GM23248 (cell line): ENCODE measurements at regions not wholly inside any gene's neighbourhood (a gene's known extent, or its start where the extent isn't known, plus 50 kb on each side); places are given as distances from the start of the nearest gene placed in this dataset.

Experiments used
- DNase-seq: peaks from one replicate; pipeline ENCODE4 v3.0.0-alpha.2; 2015
- H2AFZ ChIP-seq: fragments of 200-600 bp; sonication (generic); 2 replicates; pipeline ENCODE4 v1.6.1; 2016; ENCODE audit warnings: antibody characterized with exemption
- H3F3A ChIP-seq: fragments of 200-600 bp; sonication (generic); 2 replicates; pipeline ENCODE4 v1.6.1; 2016; ENCODE audit warnings: mild to moderate bottlenecking, antibody characterized with exemption, mixed run types; ENCODE audit not compliant: insufficient read depth
- H3K27ac ChIP-seq: fragments of 200-600 bp; sonication (generic); 2 replicates; pipeline ENCODE4 v1.5.1; 2016; ENCODE audit warnings: mild to moderate bottlenecking
- H3K27me3 ChIP-seq: fragments of 200-600 bp; sonication (generic); replicated peaks from 2 replicates; pipeline ENCODE4 v1.6.1; 2016; ENCODE audit warnings: mild to moderate bottlenecking; ENCODE audit not compliant: insufficient read depth
- H3K36me3 ChIP-seq: fragments of 200-600 bp; sonication (generic); 2 replicates; pipeline ENCODE4 v1.6.1; 2016; ENCODE audit warnings: low read depth, mild to moderate bottlenecking
- H3K4me1 ChIP-seq: fragments of 200-600 bp; sonication (generic); 2 replicates; pipeline ENCODE4 v1.6.1; 2016; ENCODE audit warnings: mild to moderate bottlenecking; ENCODE audit not compliant: insufficient read depth
- H3K4me2 ChIP-seq: fragments of 200-600 bp; sonication (generic); one replicate; pipeline ENCODE4 v1.6.1; 2016; ENCODE audit warnings: mild to moderate bottlenecking; ENCODE audit not compliant: unreplicated experiment
- H3K4me3 ChIP-seq: fragments of 200-600 bp; sonication (generic); 2 replicates; pipeline ENCODE4 v1.5.1; 2016; ENCODE audit warnings: mild to moderate bottlenecking
- H3K79me2 ChIP-seq: fragments of 200-600 bp; sonication (generic); 2 replicates; pipeline ENCODE4 v1.6.1; 2016; ENCODE audit warnings: mild to moderate bottlenecking; ENCODE audit not compliant: insufficient read depth
- H3K9ac ChIP-seq: fragments of 200-600 bp; sonication (generic); 2 replicates; pipeline ENCODE4 v1.6.1; 2016; ENCODE audit warnings: mild to moderate bottlenecking
- H3K9me2 ChIP-seq: fragments of 200-600 bp; sonication (generic); 2 replicates; pipeline ENCODE4 v1.6.1; 2016; ENCODE audit warnings: mixed run types, mild to moderate bottlenecking, moderate library complexity; ENCODE audit not compliant: insufficient read depth
- H3K9me3 ChIP-seq: fragments of 200-600 bp; sonication (generic); one replicate; pipeline ENCODE4 v1.6.1; 2017; ENCODE audit warnings: low read depth
- H4K20me1 ChIP-seq: fragments of 200-600 bp; sonication (generic); 2 replicates; pipeline ENCODE4 v1.6.0; 2016; ENCODE audit not compliant: insufficient read depth
- EZH2 ChIP-seq: fragments of 200-600 bp; sonication (generic); IDR thresholded peaks from 2 replicates; pipeline ENCODE4 v1.6.1; 2018; ENCODE audit warnings: antibody characterized with exemption, mild to moderate bottlenecking; ENCODE audit not compliant: insufficient read depth, poor library complexity, severe bottlenecking
- EZH2phosphoT487 ChIP-seq: fragments of 200-600 bp; sonication (generic); IDR thresholded peaks from 2 replicates; pipeline ENCODE4 v1.6.1; 2018; ENCODE audit warnings: antibody characterized with exemption, moderate library complexity, mild to moderate bottlenecking, low read depth; ENCODE audit not compliant: insufficient read depth
- WGBS, 2 experiments: methylation state at CpG; one replicate each; pipeline ENCODE4 v1.1.6; 2015 to 2017; ENCODE audit warnings: low lambda C conversion rate in 2 of 2, low coverage in 1 of 2; ENCODE audit errors: missing lambda C conversion rate in 2 of 2; 5-methylcytosine and 5-hydroxymethylcytosine counted together
- in situ Hi-C: fragments of 300-500 bp; cut with MboI; formaldehyde crosslinking; loops from 2 replicates; pipeline ENCODE4 v1.15.0; 2020

DNA sequence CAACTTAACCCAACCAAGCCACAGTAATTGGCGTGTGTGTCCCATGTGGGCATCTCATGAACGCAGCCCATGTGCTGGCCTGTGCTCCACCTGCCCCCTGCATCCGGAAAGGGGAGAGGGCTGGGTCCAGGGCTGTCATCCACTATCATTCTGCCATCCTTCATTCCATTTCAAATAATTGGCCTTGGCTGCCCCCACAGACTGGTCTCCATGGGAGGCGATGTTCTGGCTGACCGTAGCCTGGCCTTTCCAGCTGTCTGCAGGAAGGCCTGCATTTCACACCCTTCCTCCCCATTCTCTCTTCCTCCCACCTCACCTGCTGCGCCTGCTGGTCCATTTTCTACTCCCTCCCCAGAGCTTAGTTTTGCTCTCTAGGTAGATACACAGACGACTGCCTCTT, 442.8 kb downstream of the COG6 start:
- Histone ChIP-seq H3K36me3 (no peaks in the 10 kb centered on the region), H2AFZ (no peak overlapping the region), H4K20me1 (no peaks in the 10 kb centered on the region), H3K9me3 (no peaks in the 10 kb centered on the region), H3K4me2 (no peak overlapping the region), H3F3A (no peaks in the 10 kb centered on the region), H3K79me2 (no peaks in the 10 kb centered on the region), H3K27ac (no peak overlapping the region), H3K4me1 (peaks cover 10% of the 10 kb centered on the region), H3K27me3 (no peaks in the 10 kb centered on the region), H3K9ac (no peak overlapping the region), H3K4me3 (no peak overlapping the region), H3K9me2 (no peaks in the 10 kb centered on the region)
- no peak for DNase-seq
- WGBS, 2 experiments, result 75 to 80% methylated on average over 7 of the region's 7 CpGs
- in situ Hi-C loops, result no loop called here
- no peak for TF ChIP-seq EZH2phosphoT487
- no peak for TF ChIP-seq EZH2

DNA sequence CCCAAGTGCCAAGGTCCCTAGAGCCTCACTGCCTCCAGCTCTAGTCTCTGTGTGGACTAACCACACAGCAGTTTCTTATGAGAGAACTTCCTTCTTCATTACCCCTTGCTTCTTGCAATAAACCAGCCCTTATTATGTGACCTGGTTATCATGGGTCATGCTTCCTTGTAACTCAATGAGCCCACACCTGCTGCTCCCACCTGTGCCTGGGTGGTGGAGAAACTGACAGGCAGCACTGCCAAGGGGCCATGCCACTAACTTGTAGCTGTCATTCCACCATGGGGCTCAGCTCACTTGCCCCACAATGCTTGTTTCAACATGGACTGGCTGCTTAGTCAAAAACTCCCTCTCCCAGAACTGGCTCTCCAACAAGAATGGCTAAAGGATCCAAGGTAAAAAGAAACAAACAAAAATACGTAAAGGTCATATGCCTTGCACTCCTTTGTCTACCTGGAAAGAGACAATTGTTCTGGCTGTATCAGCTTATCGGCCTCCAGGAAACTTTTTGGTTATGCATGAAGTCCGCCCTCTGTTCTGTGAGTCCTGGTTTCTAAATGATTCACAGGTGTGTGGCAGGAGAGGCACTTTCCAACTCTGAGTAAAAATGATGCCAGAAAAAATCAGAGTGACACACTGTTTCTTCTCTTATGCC, 446.4 kb downstream of the COG6 start:
- no peak overlapping the region for H3K9ac ChIP-seq
- no peaks in the 10 kb centered on the region for H3K9me2 ChIP-seq
- H3K36me3 ChIP-seq, result no peaks in the 10 kb centered on the region
- no peaks in the 10 kb centered on the region for H3F3A ChIP-seq
- H3K4me2 ChIP-seq, result no peak overlapping the region
- H3K27ac ChIP-seq, result no peak overlapping the region
- H2AFZ ChIP-seq, result no peak overlapping the region
- no peaks in the 10 kb centered on the region for H4K20me1 ChIP-seq
- H3K9me3 ChIP-seq, result no peaks in the 10 kb centered on the region
- DNase-seq, result no peak
- in situ Hi-C loops, result no loop called here
- no peaks in the 10 kb centered on the region for H3K79me2 ChIP-seq
- peaks cover 11% of the 10 kb centered on the region for H3K4me1 ChIP-seq
- 94 to 100% methylated on average over 3 of the region's 3 CpGs for WGBS, 2 experiments
- H3K4me3 ChIP-seq, result no peak overlapping the region
- no peaks in the 10 kb centered on the region for H3K27me3 ChIP-seq
- no peak for TF ChIP-seq EZH2phosphoT487
- TF ChIP-seq EZH2, result no peak

DNA sequence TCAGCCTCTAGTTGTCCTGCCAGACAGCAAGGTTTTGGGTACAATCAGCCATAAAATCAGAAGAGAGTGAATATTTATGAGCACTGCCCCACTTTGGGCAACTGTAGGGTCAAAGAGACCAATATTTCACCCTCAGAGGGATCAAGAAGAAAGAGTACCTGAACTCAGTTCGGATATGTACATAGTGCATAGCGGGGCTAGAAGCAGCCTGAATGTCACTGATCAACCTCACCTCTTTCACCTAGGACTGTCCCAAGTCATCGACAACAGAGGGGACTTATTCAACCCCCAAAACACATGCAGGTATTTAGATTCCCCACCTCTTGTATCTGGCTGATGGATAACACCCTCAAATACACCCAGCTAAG, 446.9 kb downstream of the COG6 start:
- no peak overlapping the region for H3K4me2 ChIP-seq

DNA sequence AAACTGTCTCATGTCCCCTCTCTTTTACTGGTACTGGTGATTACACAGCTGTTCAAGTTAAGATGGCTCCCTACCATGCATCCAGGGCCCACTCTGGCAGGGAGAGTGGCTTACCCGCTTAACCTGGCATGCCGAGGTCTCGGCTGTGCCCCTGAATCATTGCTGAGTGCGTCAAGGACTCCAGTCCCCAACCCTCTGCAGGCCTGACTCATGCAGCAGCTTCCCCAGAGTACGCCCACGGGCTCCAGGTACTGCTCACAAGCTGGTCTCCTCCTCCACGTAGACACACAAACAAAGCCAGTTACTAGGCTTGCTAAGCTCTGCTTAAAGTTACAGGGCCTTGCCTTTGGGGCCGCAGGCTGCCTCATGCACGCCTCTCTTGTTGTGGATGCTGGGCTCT, 447.4 kb downstream of the COG6 start:
- H4K20me1 ChIP-seq, result no peaks in the 10 kb centered on the region
- no peak overlapping the region for H3K4me3 ChIP-seq
- H3K4me1 ChIP-seq, result peaks cover 11% of the 10 kb centered on the region
- H3K27ac ChIP-seq, result peak overlapping the region; percentile 25; the same call in 1 of the 2 replicates
- no peaks in the 10 kb centered on the region for H3K36me3 ChIP-seq
- TF ChIP-seq EZH2phosphoT487, result no peak
- TF ChIP-seq EZH2, result no peak
- 30 to 38% methylated on average over 9 of the region's 9 CpGs for WGBS, 2 experiments
- DNase-seq, result peak; percentile 96
- H3K9me3 ChIP-seq, result no peaks in the 10 kb centered on the region
- H2AFZ ChIP-seq, result 0 out of 2 replicates have a peak overlapping the region, but pooled peaks have one; percentile 30
- H3K79me2 ChIP-seq, result no peaks in the 10 kb centered on the region
- H3K9me2 ChIP-seq, result no peaks in the 10 kb centered on the region
- H3F3A ChIP-seq, result no peaks in the 10 kb centered on the region
- H3K9ac ChIP-seq, result no peak overlapping the region
- in situ Hi-C loops, result no loop called here
- H3K27me3 ChIP-seq, result no peaks in the 10 kb centered on the region
- H3K4me2 ChIP-seq, result no peak overlapping the region

More for the DNA sequence above, 446.9 kb downstream of the COG6 start:
- H3K9me3 ChIP-seq, result no peaks in the 10 kb centered on the region
- TF ChIP-seq EZH2, result no peak
- no peak for TF ChIP-seq EZH2phosphoT487
- no peaks in the 10 kb centered on the region for H4K20me1 ChIP-seq
- in situ Hi-C loops, result no loop called here
- peak overlapping the region; percentile 25; the same call in 1 of the 2 replicates for H3K27ac ChIP-seq
- no peak overlapping the region for H3K4me3 ChIP-seq
- H3K79me2 ChIP-seq, result no peaks in the 10 kb centered on the region
- H3K27me3 ChIP-seq, result no peaks in the 10 kb centered on the region
- H3K9ac ChIP-seq, result no peak overlapping the region
- H3K9me2 ChIP-seq, result no peaks in the 10 kb centered on the region
- no peak for DNase-seq
- H3K36me3 ChIP-seq, result no peaks in the 10 kb centered on the region
- WGBS, 2 experiments, result 96 to 100% methylated on average over 3 of the region's 3 CpGs
- H2AFZ ChIP-seq, result 0 out of 2 replicates have a peak overlapping the region, but pooled peaks have one; percentile 30
- H3K4me1 ChIP-seq, result peaks cover 11% of the 10 kb centered on the region
- H3F3A ChIP-seq, result no peaks in the 10 kb centered on the region
